MCF 10A (cell line): ENCODE measurements at regions not wholly inside any gene's neighbourhood (a gene's known extent, or its start where the extent isn't known, plus 50 kb on each side); places are given as distances from the start of the nearest gene placed in this dataset.
A peak's percentile ranks its signal among the peaks of the same experiment; 100 is the strongest.

Experiments used
- BruUV-seq: library from RNA; stranded (reverse); fragments of 400-500 nt; replicated peaks from 2 replicates; lab custom pipeline; 2021; lab: Mats Ljungman, UMichigan
- CTCF ChIA-PET: fragments of 300-600 bp; sonication (Branson Sonifier 250); formaldehyde crosslinking; extraction: SDS; loops from one replicate; lab custom pipeline; 2021; ENCODE audit warnings: antibody characterized with exemption, inconsistent platforms; lab: Yijun Ruan, JAX
- POLR2A ChIA-PET: fragments of 300-600, 350-650 bp; sonication (Branson Sonifier 250); formaldehyde crosslinking; extraction: SDS; loops from one replicate; lab custom pipeline; 2020; ENCODE audit warnings: antibody characterized with exemption, inconsistent platforms; lab: Yijun Ruan, JAX
- DNase-seq: peaks from one replicate; pipeline ENCODE4 v3.0.0-alpha.2; 2018; ENCODE audit not compliant: unreplicated experiment
- H3K27ac Mint-ChIP-seq: one replicate; pipeline ENCODE4 v1.8.0; 2022; ENCODE audit warnings: mild to moderate bottlenecking, low read depth, mixed read lengths; ENCODE audit not compliant: unreplicated experiment
- H3K27me3 Mint-ChIP-seq: one replicate; pipeline ENCODE4 v1.8.0; 2022; ENCODE audit warnings: mixed read lengths; ENCODE audit not compliant: insufficient read depth, unreplicated experiment
- H3K36me3 Mint-ChIP-seq: one replicate; pipeline ENCODE4 v1.8.0; 2022; ENCODE audit warnings: mild to moderate bottlenecking, moderate library complexity, mixed read lengths; ENCODE audit not compliant: insufficient read depth, unreplicated experiment
- H3K4me1 Mint-ChIP-seq: one replicate; pipeline ENCODE4 v1.8.0; 2022; ENCODE audit warnings: mixed read lengths; ENCODE audit not compliant: insufficient read depth, unreplicated experiment
- H3K4me3 Mint-ChIP-seq: one replicate; pipeline ENCODE4 v1.8.0; 2022; ENCODE audit warnings: mild to moderate bottlenecking, moderate library complexity, mixed read lengths; ENCODE audit not compliant: unreplicated experiment
- H3K9me3 Mint-ChIP-seq: one replicate; pipeline ENCODE4 v1.8.0; 2022; ENCODE audit warnings: mixed read lengths; ENCODE audit not compliant: unreplicated experiment
- intact Hi-C: fragments of 100-400 bp; cut with micrococcal nuclease; formaldehyde crosslinking; loops from 2 replicates; pipeline ENCODE4 v1.14.1; 2022
- TF ChIP-seq, protein P1 (sequence below): fragments of 200-600 bp; IDR thresholded peaks from one replicate; pipeline ENCODE4 v1.8.0; 2022; ENCODE audit warnings: antibody characterized with exemption, mild to moderate bottlenecking; ENCODE audit not compliant: unreplicated experiment

DNA sequence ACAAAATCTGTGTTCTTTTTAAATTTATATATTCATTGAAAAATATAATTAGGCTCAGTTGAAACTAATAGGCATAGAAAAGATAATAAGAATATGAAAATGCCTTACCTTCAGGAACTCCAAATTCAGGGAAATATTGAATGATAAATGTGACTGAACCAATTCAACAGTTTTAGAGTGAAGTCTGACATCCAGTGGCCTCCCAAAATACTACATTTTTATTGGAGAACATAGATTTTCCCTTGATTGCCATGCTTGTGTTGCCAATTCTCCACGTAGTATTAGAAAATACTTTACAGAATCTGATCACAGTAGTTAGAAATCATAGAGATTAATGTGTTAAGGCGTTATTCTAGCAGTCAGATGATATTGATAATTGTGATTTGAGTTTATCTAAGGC, 1246.7 kb downstream of the GATA3 start:
- CTCF ChIA-PET, result interaction anchor here (0.6 kb wide), 1 partner anchor 1776 kb away, joined by 4 read pairs; no protein-coding TSS in a partner anchor
- intact Hi-C loops, result loop anchor here (1.0 to 2.0 kb wide), 4 partner anchors 92 to 1614 kb away; no protein-coding TSS in a partner anchor
- no peaks in the 10 kb centered on the region for H3K9me3 Mint-ChIP-seq
- no peaks in the 10 kb centered on the region for H3K4me1 Mint-ChIP-seq
- POLR2A ChIA-PET, result no interaction called here
- TF ChIP-seq, protein P1, sequence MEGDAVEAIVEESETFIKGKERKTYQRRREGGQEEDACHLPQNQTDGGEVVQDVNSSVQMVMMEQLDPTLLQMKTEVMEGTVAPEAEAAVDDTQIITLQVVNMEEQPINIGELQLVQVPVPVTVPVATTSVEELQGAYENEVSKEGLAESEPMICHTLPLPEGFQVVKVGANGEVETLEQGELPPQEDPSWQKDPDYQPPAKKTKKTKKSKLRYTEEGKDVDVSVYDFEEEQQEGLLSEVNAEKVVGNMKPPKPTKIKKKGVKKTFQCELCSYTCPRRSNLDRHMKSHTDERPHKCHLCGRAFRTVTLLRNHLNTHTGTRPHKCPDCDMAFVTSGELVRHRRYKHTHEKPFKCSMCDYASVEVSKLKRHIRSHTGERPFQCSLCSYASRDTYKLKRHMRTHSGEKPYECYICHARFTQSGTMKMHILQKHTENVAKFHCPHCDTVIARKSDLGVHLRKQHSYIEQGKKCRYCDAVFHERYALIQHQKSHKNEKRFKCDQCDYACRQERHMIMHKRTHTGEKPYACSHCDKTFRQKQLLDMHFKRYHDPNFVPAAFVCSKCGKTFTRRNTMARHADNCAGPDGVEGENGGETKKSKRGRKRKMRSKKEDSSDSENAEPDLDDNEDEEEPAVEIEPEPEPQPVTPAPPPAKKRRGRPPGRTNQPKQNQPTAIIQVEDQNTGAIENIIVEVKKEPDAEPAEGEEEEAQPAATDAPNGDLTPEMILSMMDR, result peak; percentile 29
- peak; percentile 20 for DNase-seq
- H3K36me3 Mint-ChIP-seq, result no peaks in the 10 kb centered on the region
- H3K27me3 Mint-ChIP-seq, result no peaks in the 10 kb centered on the region
- no TSS peak for BruUV-seq
- H3K4me3 Mint-ChIP-seq, result no peak overlapping the region
- no peak overlapping the region for H3K27ac Mint-ChIP-seq

DNA sequence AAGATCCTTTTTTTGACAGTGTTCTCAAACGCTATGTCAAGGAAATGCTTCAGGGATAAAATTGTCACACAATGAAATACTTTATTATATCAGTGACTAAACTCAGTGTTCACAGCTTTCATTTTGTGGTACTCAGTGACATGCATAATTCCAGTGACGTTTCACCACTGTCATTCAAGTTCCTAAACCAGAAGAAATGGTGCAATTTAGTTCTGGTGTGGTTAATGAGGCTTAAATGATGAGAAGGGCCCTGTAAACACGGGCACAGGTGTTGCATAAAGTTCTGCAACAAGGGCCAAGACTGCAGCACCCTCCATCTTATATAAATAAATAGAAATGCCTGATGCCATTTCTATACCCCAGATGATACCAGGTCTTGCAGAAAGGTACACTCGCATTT, 1247.1 kb downstream of the GATA3 start:
- ChIA-PET POLR2A (no interaction called here), CTCF (interaction anchor here (0.6 kb wide), 1 partner anchor 1776 kb away, joined by 4 read pairs; no protein-coding TSS in a partner anchor)
- intact Hi-C loops, result loop anchor here (1.0 to 2.0 kb wide), 4 partner anchors 92 to 1614 kb away; no protein-coding TSS in a partner anchor
- Mint-ChIP-seq H3K4me1 (no peaks in the 10 kb centered on the region), H3K4me3 (no peak overlapping the region), H3K9me3 (no peaks in the 10 kb centered on the region), H3K36me3 (no peaks in the 10 kb centered on the region), H3K27ac (no peak overlapping the region), H3K27me3 (no peaks in the 10 kb centered on the region)
- BruUV-seq, result no TSS peak
- DNase-seq, result no peak
- TF ChIP-seq, protein P1, result no peak

DNA sequence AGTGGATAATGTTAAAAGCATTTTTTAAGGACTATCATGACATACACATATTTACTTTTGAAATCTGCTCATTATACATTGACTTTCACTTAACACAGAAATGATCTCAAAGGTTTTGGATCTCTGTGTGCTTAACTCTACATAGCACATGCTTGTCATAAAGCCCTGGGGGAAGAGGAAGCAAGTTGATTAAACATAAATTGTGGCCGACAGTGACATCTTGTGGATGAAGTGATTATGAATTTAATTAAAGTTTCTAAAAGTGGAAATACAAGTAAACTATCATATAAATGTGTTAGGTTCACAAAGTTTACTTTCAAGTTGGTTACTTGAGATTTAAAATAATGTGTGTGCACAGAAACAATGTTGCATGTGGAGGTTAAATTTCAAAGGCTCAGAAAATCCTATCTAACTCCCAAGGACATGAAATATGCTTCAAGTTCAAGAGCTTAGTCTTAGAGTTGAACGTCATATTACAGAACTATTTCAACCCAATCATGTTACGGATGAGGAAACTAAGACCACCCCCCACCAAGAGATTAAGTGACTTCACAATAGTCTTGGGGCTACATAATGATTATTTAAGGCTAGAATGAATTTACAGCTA, 1247.8 kb downstream of the GATA3 start:
- no peaks in the 10 kb centered on the region for H3K9me3 Mint-ChIP-seq
- no peaks in the 10 kb centered on the region for H3K4me1 Mint-ChIP-seq
- CTCF ChIA-PET, result interaction anchor here (0.5 to 1.7 kb wide), 14 partner anchors 8 to 1857 kb away, joined by 3 to 6 read pairs (median 3); no protein-coding TSS in a partner anchor
- TF ChIP-seq, protein P1, result peak; percentile 38
- no peak overlapping the region for H3K27ac Mint-ChIP-seq
- no peaks in the 10 kb centered on the region for H3K36me3 Mint-ChIP-seq
- POLR2A ChIA-PET, result interaction anchor here (0.8 to 1.0 kb wide), 3 partner anchors 1245 to 1777 kb away, joined by 3 to 4 read pairs (median 3); partner anchors contain the start of gene TAF3
- intact Hi-C loops, result loop anchor here (1.0 kb wide), 3 partner anchors 1249 to 1777 kb away; no protein-coding TSS in a partner anchor
- no TSS peak for BruUV-seq
- H3K27me3 Mint-ChIP-seq, result no peaks in the 10 kb centered on the region
- DNase-seq, result peak; percentile 74
- H3K4me3 Mint-ChIP-seq, result no peak overlapping the region

DNA sequence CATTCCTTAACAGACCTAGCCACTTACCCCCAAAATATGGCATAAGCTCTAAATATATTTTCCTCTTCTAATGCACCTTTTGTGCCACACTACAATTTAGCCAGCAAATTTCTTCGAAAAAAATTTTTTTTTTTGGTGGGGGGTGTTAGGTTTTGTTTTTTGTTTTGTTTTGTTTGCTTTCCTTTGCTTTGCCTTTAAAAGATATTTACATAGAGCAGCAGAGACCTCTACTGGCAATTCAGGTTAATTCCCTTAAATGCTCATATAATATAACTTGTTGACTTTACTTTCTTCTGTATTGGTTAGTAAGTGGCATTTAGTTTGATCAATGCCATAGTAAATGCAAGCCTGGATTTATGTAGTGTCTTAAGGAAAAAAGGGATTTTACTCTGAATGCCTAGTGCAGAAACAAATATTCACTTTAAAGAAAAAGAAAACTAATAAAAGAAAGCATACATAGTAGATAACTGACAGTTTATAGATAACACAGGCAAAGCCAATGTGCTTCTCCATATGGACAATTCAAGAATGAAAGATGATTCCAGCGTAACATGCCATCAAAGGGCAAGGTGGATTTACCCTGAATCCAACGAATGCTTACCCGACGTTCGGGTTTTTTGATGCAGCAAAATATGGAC, 1250.6 kb downstream of the GATA3 start:
- H3K27ac Mint-ChIP-seq, result no peak overlapping the region
- TF ChIP-seq, protein P1, result peak; percentile 47
- ChIA-PET CTCF (interaction anchor here (0.5 to 1.3 kb wide), 7 partner anchors 290 to 1780 kb away, joined by 3 to 4 read pairs (median 3); partner anchors contain the start of gene ITIH2), POLR2A (no interaction called here)
- peak; percentile 33 for DNase-seq
- no peak overlapping the region for H3K4me3 Mint-ChIP-seq
- intact Hi-C loops, result no loop called here
- no peaks in the 10 kb centered on the region for H3K4me1 Mint-ChIP-seq
- no peaks in the 10 kb centered on the region for H3K36me3 Mint-ChIP-seq
- BruUV-seq, result no TSS peak
- no peaks in the 10 kb centered on the region for H3K27me3 Mint-ChIP-seq
- H3K9me3 Mint-ChIP-seq, result no peaks in the 10 kb centered on the region
